DND-41 (cell line): ENCODE measurements at regions not wholly inside any gene's neighbourhood (a gene's known extent, or its start where the extent isn't known, plus 50 kb on each side); places are given as distances from the start of the nearest gene placed in this dataset.

Experiments used
- ATAC-seq: fragments of 200-7000 bp; cut with Tn5 transposase; 3 replicates; pipeline ENCODE4 v1.9.1; 2021; ENCODE audit warnings: low read depth; ENCODE audit not compliant: insufficient read depth
- DNase-seq: peaks from one replicate; pipeline ENCODE4 v3.0.0-alpha.2; 2020
- H2AFZ ChIP-seq: 2 replicates; pipeline ENCODE4 v1.6.0; 2012; ENCODE audit warnings: low read depth, low read length
- H3K27ac ChIP-seq: 2 replicates; pipeline ENCODE4 v1.5.1; 2012; ENCODE audit warnings: low read length, inconsistent platforms
- H3K27me3 ChIP-seq: fragments of 200-600 bp; sonication (generic); 2 replicates; pipeline ENCODE4 v1.6.0; 2012; ENCODE audit warnings: low read length, mild to moderate bottlenecking, inconsistent platforms; ENCODE audit not compliant: insufficient read depth, poor library complexity
- H3K36me3 ChIP-seq: 2 replicates; pipeline ENCODE4 v1.5.1; 2012; ENCODE audit warnings: low read length, inconsistent platforms; ENCODE audit not compliant: insufficient read depth
- H3K4me1 ChIP-seq: 2 replicates; pipeline ENCODE4 v1.5.1; 2012; ENCODE audit warnings: mild to moderate bottlenecking, low read length; ENCODE audit not compliant: insufficient read depth
- H3K4me2 ChIP-seq: 2 replicates; pipeline ENCODE4 v1.6.0; 2012; ENCODE audit warnings: mild to moderate bottlenecking, moderate library complexity, low read length, inconsistent platforms; ENCODE audit not compliant: insufficient read depth
- H3K4me3 ChIP-seq, 2 experiments: fragments of 200-600 bp in 1 of 2; shearing (Covaris generic) in 1 of 2; 2 replicates each; pipeline ENCODE4 v1.5.1; 2012 to 2016; ENCODE audit warnings: inconsistent platforms in 2 of 2, low read length in 2 of 2, mild to moderate bottlenecking in 2 of 2, low read depth in 1 of 2, moderate library complexity in 1 of 2
- H3K79me2 ChIP-seq: 2 replicates; pipeline ENCODE4 v1.6.0; 2012; ENCODE audit warnings: low read length, inconsistent platforms; ENCODE audit not compliant: insufficient read depth
- H3K9ac ChIP-seq: 2 replicates; pipeline ENCODE4 v1.6.0; 2012; ENCODE audit warnings: low read depth, mild to moderate bottlenecking, inconsistent platforms, low read length, moderate library complexity
- H3K9me3 ChIP-seq: 2 replicates; pipeline ENCODE4 v1.5.1; 2012; ENCODE audit warnings: low read length, moderate library complexity, mild to moderate bottlenecking, inconsistent platforms; ENCODE audit not compliant: insufficient read depth, severe bottlenecking
- H4K20me1 ChIP-seq: 2 replicates; pipeline ENCODE4 v1.6.0; 2012; ENCODE audit warnings: low read length; ENCODE audit not compliant: insufficient read depth
- CTCF ChIP-seq: IDR thresholded peaks from 2 replicates; pipeline ENCODE4 v1.5.1; 2012; ENCODE audit warnings: borderline replicate concordance, low read length, moderate library complexity, mild to moderate bottlenecking; ENCODE audit not compliant: poor library complexity, severe bottlenecking; ENCODE audit errors: extremely low read depth
- EZH2 ChIP-seq: IDR thresholded peaks from 3 replicates; pipeline ENCODE4 v1.6.1; 2012; ENCODE audit warnings: borderline replicate concordance, low read depth, mild to moderate bottlenecking, moderate library complexity, low read length, inconsistent platforms; ENCODE audit not compliant: severe bottlenecking

GRCh38 chr17:15884731-15885130 lies 60.2 kb upstream of the ADORA2B start:
- Histone ChIP-seq H3K27ac (no peak overlapping the region), H2AFZ (no peak overlapping the region), H3K9me3 (no peaks in the 10 kb centered on the region), H3K4me2 (no peak overlapping the region), H3K4me1 (no peaks in the 10 kb centered on the region), H4K20me1 (no peaks in the 10 kb centered on the region), H3K27me3 (no peaks in the 10 kb centered on the region), H3K36me3 (no peaks in the 10 kb centered on the region), H3K79me2 (no peaks in the 10 kb centered on the region), H3K9ac (no peak overlapping the region), H3K4me3 (no peak overlapping the region)
- no peak for TF ChIP-seq EZH2
- TF ChIP-seq CTCF, result no peak
- DNase-seq, result no peak
- ATAC-seq, result no peak

GRCh38 chr17:15885770-15886169 lies 59.2 kb upstream of the ADORA2B start:
- no peak overlapping the region for H3K4me3 ChIP-seq
- H3K79me2 ChIP-seq, result no peaks in the 10 kb centered on the region
- no peak overlapping the region for H3K27ac ChIP-seq
- no peaks in the 10 kb centered on the region for H4K20me1 ChIP-seq
- H3K27me3 ChIP-seq, result no peaks in the 10 kb centered on the region
- H3K4me1 ChIP-seq, result no peaks in the 10 kb centered on the region
- no peak overlapping the region for H3K9ac ChIP-seq
- no peak overlapping the region for H3K4me2 ChIP-seq
- H3K36me3 ChIP-seq, result no peaks in the 10 kb centered on the region
- H3K9me3 ChIP-seq, result no peaks in the 10 kb centered on the region
- TF ChIP-seq CTCF (no peak), EZH2 (no peak)
- DNase-seq, result no peak
- ATAC-seq, result no peak
- H2AFZ ChIP-seq, result no peak overlapping the region

- H2AFZ ChIP-seq, result no peak overlapping the region
- ATAC-seq (no peak), DNase-seq (no peak)
- H3K4me1 ChIP-seq, result no peaks in the 10 kb centered on the region
- H3K9ac ChIP-seq, result no peak overlapping the region
- H3K36me3 ChIP-seq, result no peaks in the 10 kb centered on the region
- TF ChIP-seq EZH2 (no peak), CTCF (no peak)
- H3K4me3 ChIP-seq, result no peak overlapping the region
- no peaks in the 10 kb centered on the region for H3K9me3 ChIP-seq
- H3K27ac ChIP-seq, result no peak overlapping the region
- H4K20me1 ChIP-seq, result no peaks in the 10 kb centered on the region
- H3K79me2 ChIP-seq, result no peaks in the 10 kb centered on the region
- no peaks in the 10 kb centered on the region for H3K27me3 ChIP-seq
- no peak overlapping the region for H3K4me2 ChIP-seq
Measured at GRCh38 chr17:15886221-15886620, 58.7 kb upstream of the ADORA2B start.

- no peaks in the 10 kb centered on the region for H3K27me3 ChIP-seq
- H3K9ac ChIP-seq, result no peak overlapping the region
- H4K20me1 ChIP-seq, result no peaks in the 10 kb centered on the region
- H2AFZ ChIP-seq, result no peak overlapping the region
- H3K27ac ChIP-seq, result no peak overlapping the region
- H3K4me1 ChIP-seq, result no peaks in the 10 kb centered on the region
- no peak overlapping the region for H3K4me2 ChIP-seq
- ATAC-seq (no peak), DNase-seq (no peak)
- H3K4me3 ChIP-seq, result no peak overlapping the region
- TF ChIP-seq CTCF (no peak), EZH2 (no peak)
- no peaks in the 10 kb centered on the region for H3K9me3 ChIP-seq
- H3K36me3 ChIP-seq, result no peaks in the 10 kb centered on the region
- no peaks in the 10 kb centered on the region for H3K79me2 ChIP-seq
Measured at GRCh38 chr17:15886804-15887203, 58.1 kb upstream of the ADORA2B start.
